ENCODE measurements at regions not wholly inside any gene's neighbourhood (a gene's known extent, or its start where the extent isn't known, plus 50 kb on each side); places are given as distances from the start of the nearest gene placed in this dataset.

- DNase-seq = no peak
Measured at GRCh38 chr2:157685572-157685971, 56.9 kb upstream of the ACVR1C start.

- DNase-seq = peak in 1 of 2 donors; percentile 1
Measured at GRCh38 chr2:157684940-157685466, 56.3 kb upstream of the ACVR1C start.
